ENCODE measurements at regions not wholly inside any gene's neighbourhood (a gene's known extent, or its start where the extent isn't known, plus 50 kb on each side); places are given as distances from the start of the nearest gene placed in this dataset.

DNA sequence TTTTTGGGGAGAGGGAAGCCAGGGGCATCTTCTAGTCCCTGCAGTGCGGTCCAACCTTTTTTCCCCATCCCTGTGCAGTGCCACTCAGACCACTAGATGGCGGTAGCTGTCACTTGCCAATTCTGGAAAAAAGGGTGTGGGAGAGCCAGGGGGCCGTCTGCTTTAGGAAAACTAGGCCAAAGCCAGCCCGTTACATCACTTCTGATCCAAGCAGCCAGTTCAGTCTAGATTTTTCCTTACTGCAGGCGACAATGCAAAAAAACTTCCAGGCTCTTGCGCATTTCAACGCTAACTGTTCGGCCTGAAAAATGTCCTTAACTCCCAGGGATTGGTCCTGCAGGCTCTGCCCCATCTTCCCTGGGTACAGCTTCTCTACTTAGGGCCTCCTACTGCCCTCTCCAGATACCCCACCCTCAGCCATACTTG is 69.2 kb upstream of the CES5A start:
- no peaks in the 10 kb centered on the region for H3K36me3 ChIP-seq (ENCODE audit: control insufficient read depth, low read length)
- no peak overlapping the region for H3K27ac ChIP-seq (ENCODE audit: low read depth, low read length)
- TF ChIP-seq CTCF (IDR thresholded peaks at IDR 0.05; ENCODE audit: low read depth, low read length, poor library complexity, severe bottlenecking) (peak; percentile 89), EZH2phosphoT487 (IDR thresholded peaks at IDR 0.05; ENCODE audit: borderline replicate concordance, low read length) (no peak)
- no peak overlapping the region for H3K4me2 ChIP-seq (ENCODE audit: low read length)
- H3K79me2 ChIP-seq (ENCODE audit: control insufficient read depth, low read length), result no peaks in the 10 kb centered on the region
- no peaks in the 10 kb centered on the region for H3F3A ChIP-seq (ENCODE audit: control insufficient read depth, insufficient read depth)
- H3K9me2 ChIP-seq (replicated peaks; ENCODE audit: control insufficient read depth, low read length), result no peaks in the 10 kb centered on the region
- no peak overlapping the region for H3K4me3 ChIP-seq (ENCODE audit: low read length)
- no peaks in the 10 kb centered on the region for H3K4me1 ChIP-seq (ENCODE audit: control insufficient read depth, low read length)
- H4K20me1 ChIP-seq (ENCODE audit: control insufficient read depth, insufficient read depth, low read depth, low read length), result no peaks in the 10 kb centered on the region
- no peaks in the 10 kb centered on the region for H3K9me3 ChIP-seq (ENCODE audit: control insufficient read depth, insufficient read depth, low read length)
- no peaks in the 10 kb centered on the region for H3K27me3 ChIP-seq (ENCODE audit: control insufficient read depth, low read length)

DNA sequence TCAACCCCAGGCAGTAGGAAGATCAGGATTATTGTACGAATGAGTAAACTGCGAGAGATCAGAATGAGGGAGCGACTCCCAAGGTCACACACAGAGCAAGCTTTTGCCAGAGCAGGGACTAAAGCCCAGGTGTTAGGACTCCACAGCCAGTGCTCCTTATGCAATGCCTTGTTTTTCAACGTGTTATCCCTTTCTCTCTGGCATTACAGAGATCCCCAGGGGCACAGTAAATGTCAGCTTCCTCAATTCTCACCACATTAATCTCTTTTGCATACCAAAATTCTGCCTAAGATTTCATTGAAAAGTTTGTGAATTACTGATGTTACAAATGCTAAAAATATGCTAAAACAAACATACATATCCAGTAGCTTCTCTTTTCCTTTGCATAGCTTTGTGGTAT is 68.1 kb upstream of the CES5A start:
- H3K27ac ChIP-seq (ENCODE audit: low read depth, low read length), result no peak overlapping the region
- H3K9me2 ChIP-seq (replicated peaks; ENCODE audit: control insufficient read depth, low read length), result no peaks in the 10 kb centered on the region
- no peaks in the 10 kb centered on the region for H3K4me1 ChIP-seq (ENCODE audit: control insufficient read depth, low read length)
- TF ChIP-seq CTCF (IDR thresholded peaks at IDR 0.05; ENCODE audit: low read depth, low read length, poor library complexity, severe bottlenecking) (no peak), EZH2phosphoT487 (IDR thresholded peaks at IDR 0.05; ENCODE audit: borderline replicate concordance, low read length) (no peak)
- H4K20me1 ChIP-seq (ENCODE audit: control insufficient read depth, insufficient read depth, low read depth, low read length), result no peaks in the 10 kb centered on the region
- no peaks in the 10 kb centered on the region for H3K9me3 ChIP-seq (ENCODE audit: control insufficient read depth, insufficient read depth, low read length)
- no peaks in the 10 kb centered on the region for H3F3A ChIP-seq (ENCODE audit: control insufficient read depth, insufficient read depth)
- no peaks in the 10 kb centered on the region for H3K36me3 ChIP-seq (ENCODE audit: control insufficient read depth, low read length)
- H3K4me3 ChIP-seq (ENCODE audit: low read length), result no peak overlapping the region
- H3K4me2 ChIP-seq (ENCODE audit: low read length), result no peak overlapping the region
- H3K27me3 ChIP-seq (ENCODE audit: control insufficient read depth, low read length), result no peaks in the 10 kb centered on the region
- H3K79me2 ChIP-seq (ENCODE audit: control insufficient read depth, low read length), result no peaks in the 10 kb centered on the region

DNA sequence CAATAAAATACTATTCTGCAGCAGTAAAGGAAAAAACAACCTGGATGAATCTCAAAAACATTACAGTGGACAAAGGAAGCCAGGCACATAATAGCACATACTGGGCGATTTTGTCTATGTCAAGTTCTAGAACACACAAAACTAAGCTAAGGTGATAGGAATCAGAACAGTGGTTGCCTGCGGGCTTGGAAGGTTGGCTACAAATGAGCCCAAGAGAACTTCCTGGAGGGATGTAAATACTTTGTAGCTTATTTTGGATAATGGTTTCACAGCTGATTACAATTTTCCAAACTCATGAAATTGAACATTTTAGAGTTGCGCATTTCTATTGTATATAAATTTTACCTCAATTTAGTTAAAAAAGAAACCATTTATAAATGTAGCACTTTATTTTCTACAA is 67.6 kb upstream of the CES5A start:
- H3K4me2 ChIP-seq (ENCODE audit: low read length), result no peak overlapping the region
- no peaks in the 10 kb centered on the region for H4K20me1 ChIP-seq (ENCODE audit: control insufficient read depth, insufficient read depth, low read depth, low read length)
- TF ChIP-seq EZH2phosphoT487 (IDR thresholded peaks at IDR 0.05; ENCODE audit: borderline replicate concordance, low read length) (no peak), CTCF (IDR thresholded peaks at IDR 0.05; ENCODE audit: low read depth, low read length, poor library complexity, severe bottlenecking) (no peak)
- no peak overlapping the region for H3K27ac ChIP-seq (ENCODE audit: low read depth, low read length)
- no peaks in the 10 kb centered on the region for H3K4me1 ChIP-seq (ENCODE audit: control insufficient read depth, low read length)
- H3K79me2 ChIP-seq (ENCODE audit: control insufficient read depth, low read length), result no peaks in the 10 kb centered on the region
- no peak overlapping the region for H3K4me3 ChIP-seq (ENCODE audit: low read length)
- no peaks in the 10 kb centered on the region for H3K9me2 ChIP-seq (replicated peaks; ENCODE audit: control insufficient read depth, low read length)
- H3K36me3 ChIP-seq (ENCODE audit: control insufficient read depth, low read length), result no peaks in the 10 kb centered on the region
- H3K27me3 ChIP-seq (ENCODE audit: control insufficient read depth, low read length), result no peaks in the 10 kb centered on the region
- H3K9me3 ChIP-seq (ENCODE audit: control insufficient read depth, insufficient read depth, low read length), result no peaks in the 10 kb centered on the region
- H3F3A ChIP-seq (ENCODE audit: control insufficient read depth, insufficient read depth), result no peaks in the 10 kb centered on the region

DNA sequence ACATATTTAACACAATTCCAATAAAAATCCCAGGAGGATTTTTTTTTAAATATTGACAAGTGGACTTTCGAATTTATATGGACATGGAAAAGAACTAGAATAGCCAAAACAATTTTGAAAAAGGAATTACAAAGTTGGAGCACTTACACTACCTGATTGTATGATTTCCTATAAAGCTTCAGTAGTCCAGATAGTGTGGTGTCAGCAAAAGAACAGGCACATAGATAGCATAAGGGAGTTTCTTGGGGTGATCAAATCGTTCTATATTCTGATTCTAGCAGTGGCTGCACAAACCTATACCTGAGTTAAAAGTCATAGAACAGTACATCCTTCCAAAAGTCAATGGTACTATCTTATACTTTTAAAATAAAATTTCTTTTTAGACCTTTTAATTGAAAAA is 66.4 kb upstream of the CES5A start:
- Histone ChIP-seq H3K27ac (ENCODE audit: low read depth, low read length) (no peak overlapping the region), H3K4me2 (ENCODE audit: low read length) (no peak overlapping the region), H3K9me2 (replicated peaks; ENCODE audit: control insufficient read depth, low read length) (no peaks in the 10 kb centered on the region), H3K36me3 (ENCODE audit: control insufficient read depth, low read length) (no peaks in the 10 kb centered on the region), H3K4me1 (ENCODE audit: control insufficient read depth, low read length) (no peaks in the 10 kb centered on the region), H3K4me3 (ENCODE audit: low read length) (no peak overlapping the region), H3K27me3 (ENCODE audit: control insufficient read depth, low read length) (no peaks in the 10 kb centered on the region), H3F3A (ENCODE audit: control insufficient read depth, insufficient read depth) (no peaks in the 10 kb centered on the region), H3K79me2 (ENCODE audit: control insufficient read depth, low read length) (no peaks in the 10 kb centered on the region), H3K9me3 (ENCODE audit: control insufficient read depth, insufficient read depth, low read length) (no peaks in the 10 kb centered on the region), H4K20me1 (ENCODE audit: control insufficient read depth, insufficient read depth, low read depth, low read length) (no peaks in the 10 kb centered on the region)
- TF ChIP-seq EZH2phosphoT487 (IDR thresholded peaks at IDR 0.05; ENCODE audit: borderline replicate concordance, low read length) (no peak), CTCF (IDR thresholded peaks at IDR 0.05; ENCODE audit: low read depth, low read length, poor library complexity, severe bottlenecking) (no peak)
